ENCODE measurements at regions not wholly inside any gene's neighbourhood (a gene's known extent, or its start where the extent isn't known, plus 50 kb on each side); places are given as distances from the start of the nearest gene placed in this dataset.
"Not testable (repeated sequence)": the region's sequence is repeated elsewhere in the genome, so short reads cannot be mapped to it uniquely, and the experiment has no call there.

GRCh38 chr6:169000022-169000421 is 253.6 kb downstream of the THBS2 start:
- no peak for DNase-seq

GRCh38 chr6:168999392-168999791 is 254.3 kb downstream of the THBS2 start:
- DNase-seq: no peak

- DNase-seq: no peak
These were observed 257.4 kb downstream of the THBS2 start for GRCh38 chr6:168996356-168996625.

GRCh38 chr6:168995526-168996355 is 257.9 kb downstream of the THBS2 start:
- DNase-seq: no peak

- no peak for DNase-seq
These were observed 258.7 kb downstream of the THBS2 start for GRCh38 chr6:168994956-168995355.

GRCh38 chr6:168992446-168993144 is 261.1 kb downstream of the THBS2 start:
- no peak for DNase-seq

- DNase-seq: not testable (repeated sequence)
These were observed 262.0 kb downstream of the THBS2 start for GRCh38 chr6:168991695-168992094.

GRCh38 chr6:168990019-168990751 is 263.5 kb downstream of the THBS2 start:
- DNase-seq: no peak

GRCh38 chr6:168989421-168989820 is 264.2 kb downstream of the THBS2 start:
- DNase-seq: no peak

- DNase-seq: no peak
These were observed 264.8 kb downstream of the THBS2 start for GRCh38 chr6:168988801-168989200.

- DNase-seq: no peak
These were observed 265.4 kb downstream of the THBS2 start for GRCh38 chr6:168988280-168988679.

- DNase-seq: no peak
These were observed 267.9 kb downstream of the THBS2 start for GRCh38 chr6:168985705-168986104.

GRCh38 chr6:168983925-168984324 is 269.7 kb downstream of the THBS2 start:
- no peak for DNase-seq

GRCh38 chr6:168981187-168981586 is 272.5 kb downstream of the THBS2 start:
- no peak for DNase-seq

- no peak for DNase-seq
These were observed 274.4 kb downstream of the THBS2 start for GRCh38 chr6:168979254-168979653.

- no peak for DNase-seq
These were observed 281.5 kb downstream of the THBS2 start for GRCh38 chr6:168972128-168972527.

- no peak for DNase-seq
These were observed 282.1 kb downstream of the THBS2 start for GRCh38 chr6:168971549-168971948.

- no peak for DNase-seq
These were observed 284.8 kb downstream of the THBS2 start for GRCh38 chr6:168968801-168969200.

- DNase-seq: no peak
These were observed 285.4 kb downstream of the THBS2 start for GRCh38 chr6:168968228-168968627.

GRCh38 chr6:168967281-168967925 is 286.2 kb downstream of the THBS2 start:
- no peak for DNase-seq

GRCh38 chr6:168964138-168964835 is 289.4 kb downstream of the THBS2 start:
- no peak for DNase-seq

- no peak for DNase-seq
These were observed 290.8 kb downstream of the THBS2 start for GRCh38 chr6:168962886-168963285.

- no peak for DNase-seq
These were observed 292.4 kb downstream of the THBS2 start for GRCh38 chr6:168961264-168961656.

Data from islet precursor cell (in vitro differentiated cells).